Adipose tissue (tissue), 3 donors: ENCODE measurements at regions not wholly inside any gene's neighbourhood (a gene's known extent, or its start where the extent isn't known, plus 50 kb on each side); places are given as distances from the start of the nearest gene placed in this dataset.

Experiments
- H3K27ac ChIP-seq: one replicate; pipeline ENCODE4 v1.5.1; 2013; ENCODE audit warnings: low read depth, low read length
- WGBS, 3 donors: extraction: QIAGEN DNeasy Blood & Tissue Kit; methylation state at CpG; one replicate each; pipeline ENCODE4 v1.1.7; 2013; 5-methylcytosine and 5-hydroxymethylcytosine counted together
- donor health status: healthy with polysubstance abuse.
- donor health status: Bipolar disorder and iron deficiency.
- donor health status: healthy.

DNA sequence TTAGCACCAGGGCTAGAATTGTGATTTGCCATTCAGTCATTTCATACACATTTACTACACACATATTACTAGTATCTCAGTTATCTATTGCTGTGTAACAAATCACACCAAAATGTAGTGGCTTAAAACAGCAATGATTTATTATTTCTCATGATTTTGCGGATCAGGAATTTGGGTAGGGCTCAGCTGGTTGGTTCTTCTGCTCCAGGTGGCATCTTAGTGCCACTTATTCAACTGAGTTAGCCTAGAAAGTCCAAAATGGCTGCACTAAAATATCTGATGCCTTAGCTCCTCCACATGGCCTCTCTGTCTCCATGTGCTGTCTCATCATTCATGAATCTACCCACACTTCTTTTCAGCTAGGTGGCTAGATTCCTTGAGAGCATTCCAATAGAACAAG, 107.1 kb downstream of the ZFP36L2 start:
- WGBS, 3 donors, result 86 to 98% (median 95%) methylated on average over 1 of the region's 1 CpG
- H3K27ac ChIP-seq, result no peak overlapping the region

DNA sequence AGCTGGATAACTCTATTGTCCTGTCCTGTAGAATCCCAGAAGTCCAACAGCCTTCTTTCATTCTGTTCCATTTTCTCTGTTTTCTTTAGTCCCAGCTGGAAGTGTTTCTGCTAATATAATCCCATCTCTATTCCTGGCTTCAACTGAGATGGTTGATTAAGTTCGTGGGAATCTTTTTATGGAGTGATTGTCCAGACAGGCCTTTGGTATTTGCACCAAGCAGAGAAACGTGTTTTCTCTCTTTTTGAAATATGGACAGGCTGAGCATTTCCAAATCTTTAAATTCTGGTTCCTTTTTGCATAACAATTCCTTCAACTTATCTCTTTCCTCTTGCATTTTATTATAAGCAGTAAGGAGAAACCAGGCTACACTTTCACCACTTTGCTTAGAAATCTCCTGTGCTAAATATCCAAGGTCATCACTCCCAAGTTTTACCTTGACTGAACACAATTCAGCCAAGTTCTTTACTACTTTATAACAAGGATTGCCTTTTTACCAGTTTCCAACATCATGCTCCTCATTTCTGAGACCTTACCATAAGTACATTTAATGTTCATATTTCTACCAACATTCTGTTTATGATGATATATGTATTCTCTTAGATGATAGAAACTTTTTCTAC, 108.8 kb downstream of the ZFP36L2 start:
- no peak overlapping the region for H3K27ac ChIP-seq

DNA sequence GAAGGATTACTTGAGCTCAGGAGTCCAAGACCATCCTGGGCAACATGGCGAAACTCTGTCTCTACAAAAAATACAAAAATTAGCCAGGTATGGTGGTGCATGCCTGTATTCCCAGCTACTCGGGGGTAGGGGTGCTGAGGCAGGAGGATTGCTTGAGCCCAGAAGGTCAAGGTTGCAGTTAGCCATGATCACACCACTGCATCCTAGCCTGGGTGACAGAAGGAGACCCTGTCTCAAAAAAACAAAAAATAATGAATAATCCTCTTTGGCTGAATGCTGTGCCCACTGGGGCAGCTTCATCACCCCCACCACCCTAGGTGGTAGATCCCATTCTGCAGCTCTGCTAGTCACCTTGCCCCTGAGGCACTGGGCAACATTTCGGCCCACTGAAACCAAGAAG, 109.4 kb downstream of the ZFP36L2 start:
- 96 to 98% (median 97%) methylated on average over 3 of the region's 3 CpGs for WGBS, 3 donors
- no peak overlapping the region for H3K27ac ChIP-seq

More for the DNA sequence above, 108.8 kb downstream of the ZFP36L2 start:
- 47 to 82% (median 54%) methylated on average over 2 of the region's 2 CpGs for WGBS, 3 donors

DNA sequence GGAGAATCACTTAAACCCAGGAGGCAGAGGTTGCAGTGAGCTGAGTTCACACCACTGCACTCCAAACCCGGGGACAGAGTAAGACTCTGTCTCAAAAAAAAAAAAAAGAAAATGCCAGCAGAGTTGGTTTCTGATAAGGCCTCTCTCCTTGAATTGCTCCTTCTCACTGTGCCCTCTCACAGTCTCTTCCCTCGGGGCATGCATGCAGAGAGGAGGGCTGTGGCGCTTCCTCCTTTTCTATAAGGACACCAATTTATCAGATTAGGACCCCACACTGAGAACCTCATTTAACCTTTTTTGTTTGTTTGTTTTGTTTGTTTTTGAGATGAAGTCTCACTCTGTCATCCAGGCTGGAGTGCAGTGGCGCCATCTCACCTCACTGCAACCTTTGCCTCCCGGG, 110.5 kb downstream of the ZFP36L2 start:
- 82 to 85% (median 85%) methylated on average over 5 of the region's 5 CpGs for WGBS, 3 donors
- H3K27ac ChIP-seq, result no peak overlapping the region

DNA sequence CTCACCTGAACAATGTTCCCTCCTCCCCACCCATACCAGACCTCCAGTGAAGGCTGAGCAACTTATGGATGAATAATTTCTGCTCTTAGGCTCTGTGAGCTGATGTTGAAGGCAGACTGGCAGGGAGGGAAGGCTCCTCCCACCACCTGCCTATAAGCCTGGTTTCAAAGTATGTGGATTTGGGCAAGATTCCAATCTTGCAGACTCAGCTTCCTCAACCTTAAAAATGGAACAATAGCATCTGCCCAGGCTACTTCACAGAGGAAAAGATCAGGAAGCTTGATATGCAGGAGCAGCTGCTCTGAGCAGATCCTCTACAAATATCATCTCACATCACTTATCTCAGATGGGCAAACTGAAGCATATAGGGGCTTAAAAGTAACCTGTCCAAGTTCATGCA, 112.2 kb downstream of the ZFP36L2 start:
- no peak overlapping the region for H3K27ac ChIP-seq

DNA sequence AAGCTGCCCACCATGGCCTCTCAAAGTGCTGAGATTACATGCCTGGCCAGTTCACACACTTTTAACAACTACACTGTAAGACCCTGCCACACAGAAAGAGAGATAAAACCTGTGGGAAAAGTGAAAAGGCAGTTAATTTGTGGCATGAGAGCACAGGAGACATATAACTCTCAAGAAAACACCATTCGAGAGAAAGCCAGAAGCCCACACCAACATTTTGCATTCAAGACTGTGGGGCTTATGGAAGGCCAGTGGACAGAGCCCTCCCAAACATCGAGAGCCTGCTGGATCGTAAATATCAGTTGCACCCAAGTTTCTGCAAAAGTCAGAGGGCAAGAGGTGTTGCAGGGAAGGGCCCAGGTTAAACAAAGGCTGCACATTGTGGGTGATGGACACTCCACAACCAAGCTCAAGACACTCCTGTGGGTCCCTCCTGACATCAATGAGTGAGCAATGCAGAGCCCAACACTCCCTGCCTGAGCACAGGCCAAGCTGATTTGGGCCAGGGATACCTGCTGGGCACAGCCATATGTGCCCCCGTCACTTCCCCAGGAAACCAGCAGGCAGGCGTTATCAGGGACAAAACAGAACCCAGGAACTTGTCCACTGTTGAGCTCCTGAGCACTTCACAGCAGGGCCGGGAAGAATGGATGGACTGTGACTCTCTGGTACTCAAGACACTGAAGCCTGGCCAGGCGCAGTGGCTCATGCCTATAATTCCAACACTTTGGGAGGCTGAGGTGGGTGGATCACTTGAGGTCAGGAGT, 114.4 kb downstream of the ZFP36L2 start:
- H3K27ac ChIP-seq, result no peak overlapping the region
- WGBS, 3 donors, result 79 to 92% (median 83%) methylated on average over 7 of the region's 7 CpGs

DNA sequence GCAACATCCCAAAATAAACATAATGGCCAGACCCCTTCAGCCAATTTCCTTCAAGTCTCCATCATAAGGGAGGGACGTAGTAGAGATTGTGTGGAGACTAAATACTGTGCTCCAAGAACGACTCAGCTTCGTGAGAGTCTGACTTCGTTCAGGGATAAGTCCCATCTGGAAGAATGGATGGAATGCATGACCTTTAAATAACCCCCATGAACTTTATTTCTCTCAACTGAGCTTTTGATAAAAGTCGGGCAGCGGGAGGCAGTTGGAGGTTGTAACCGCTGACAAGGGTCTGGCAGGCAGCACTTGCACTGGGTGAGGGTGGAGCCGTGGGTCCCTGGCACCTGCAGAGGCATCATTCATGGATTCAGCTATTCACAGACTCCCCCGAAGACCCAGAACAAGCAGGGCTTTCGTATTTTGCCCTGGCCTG, 115.9 kb downstream of the ZFP36L2 start:
- H3K27ac ChIP-seq, result no peak overlapping the region
- WGBS, 3 donors, result 54 to 62% (median 59%) methylated on average over 10 of the region's 10 CpGs

DNA sequence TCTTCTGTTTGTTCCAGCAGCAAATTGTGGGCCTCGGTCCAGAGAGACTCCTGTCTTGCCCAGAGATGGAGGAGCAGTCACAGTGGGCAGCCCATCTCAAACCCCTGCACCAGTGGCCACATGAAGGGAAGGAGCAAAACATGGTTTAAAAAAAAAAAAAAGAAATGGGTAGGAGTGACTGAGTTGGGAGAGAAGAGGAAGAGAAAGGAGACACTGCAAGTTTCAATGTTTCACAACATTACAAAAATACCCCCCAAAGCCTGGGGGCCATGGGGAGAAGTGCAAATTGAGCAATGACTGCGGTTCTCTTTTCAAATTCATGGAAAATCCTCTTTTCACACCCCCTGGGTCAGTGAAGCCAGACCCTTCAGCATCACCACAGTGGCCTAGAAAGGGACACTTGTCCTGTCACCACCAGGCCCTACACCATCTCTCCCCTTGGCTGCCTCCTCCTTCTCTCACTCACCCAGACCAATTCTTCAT, 117.1 kb downstream of the ZFP36L2 start:
- no peak overlapping the region for H3K27ac ChIP-seq
- WGBS, 3 donors, result 50 to 76% (median 50%) methylated on average over 2 of the region's 2 CpGs

DNA sequence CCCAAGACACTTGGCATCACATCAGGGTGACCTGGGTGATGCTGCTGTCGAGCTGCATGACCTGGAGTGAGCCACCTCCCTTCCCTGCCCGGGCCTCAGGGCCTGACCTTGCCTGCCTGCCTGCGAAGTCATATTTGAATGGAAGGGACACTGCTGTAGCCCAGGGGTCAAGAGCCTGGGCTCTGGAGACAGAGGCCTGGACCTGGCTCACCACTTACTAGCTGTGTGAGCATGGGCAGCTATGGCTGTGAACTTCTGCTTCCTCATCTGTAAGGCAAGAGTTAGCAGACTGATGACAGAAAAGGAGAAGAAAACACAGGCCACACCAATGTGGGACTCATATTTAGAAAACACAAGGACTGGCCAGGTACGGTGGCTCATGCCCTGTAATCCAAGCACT, 118.7 kb downstream of the ZFP36L2 start:
- WGBS, 3 donors, result 72 to 91% (median 74%) methylated on average over 4 of the region's 4 CpGs
- no peak overlapping the region for H3K27ac ChIP-seq

DNA sequence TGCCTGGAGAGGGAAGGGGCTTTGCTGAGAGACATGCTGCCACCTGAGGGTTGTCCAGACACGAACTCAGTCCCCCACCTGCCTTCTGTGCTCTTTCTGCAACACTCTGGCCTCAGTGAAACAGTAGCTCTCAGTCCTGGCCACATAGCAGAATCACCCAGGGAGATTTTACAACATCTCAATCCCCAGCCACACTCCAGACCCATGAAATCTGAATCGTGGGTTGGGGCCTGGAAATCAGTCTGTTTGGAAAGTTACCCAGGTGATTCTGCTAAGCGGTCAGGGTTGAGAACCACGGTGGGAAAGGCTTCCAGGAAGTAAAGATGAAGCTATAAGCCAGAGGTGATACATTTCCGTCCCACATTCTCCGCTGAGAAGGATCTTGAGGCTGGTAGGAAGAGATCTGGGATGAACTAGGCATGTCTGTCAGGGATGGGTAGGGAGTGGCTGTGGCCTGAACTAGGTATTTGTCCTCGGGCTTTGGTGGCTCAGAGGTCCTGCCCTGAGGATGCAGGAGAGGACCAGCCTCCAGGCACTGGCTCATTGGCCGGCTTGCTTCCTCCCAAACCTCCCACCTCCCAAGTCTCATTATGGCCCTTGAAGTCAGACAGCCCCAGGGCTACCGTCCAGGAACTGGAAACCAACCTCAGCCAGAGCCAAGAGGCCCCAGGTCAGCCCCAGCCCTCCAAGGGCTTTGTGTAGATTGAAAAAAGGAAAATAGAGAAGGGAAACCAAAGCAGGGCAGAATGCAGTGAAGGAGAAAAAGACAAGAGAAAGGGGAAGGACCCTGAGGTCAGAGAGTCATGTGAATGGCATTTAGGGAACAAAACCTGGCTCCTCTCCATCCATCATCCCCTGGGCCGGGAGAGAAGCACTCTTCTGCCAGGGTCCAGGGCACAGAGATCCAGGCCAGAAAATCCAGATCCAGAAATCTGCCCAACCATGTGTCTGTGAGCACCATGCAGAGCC, 119.6 kb downstream of the ZFP36L2 start:
- no peak overlapping the region for H3K27ac ChIP-seq
- WGBS, 3 donors, result 54 to 75% (median 56%) methylated on average over 10 of the region's 10 CpGs

DNA sequence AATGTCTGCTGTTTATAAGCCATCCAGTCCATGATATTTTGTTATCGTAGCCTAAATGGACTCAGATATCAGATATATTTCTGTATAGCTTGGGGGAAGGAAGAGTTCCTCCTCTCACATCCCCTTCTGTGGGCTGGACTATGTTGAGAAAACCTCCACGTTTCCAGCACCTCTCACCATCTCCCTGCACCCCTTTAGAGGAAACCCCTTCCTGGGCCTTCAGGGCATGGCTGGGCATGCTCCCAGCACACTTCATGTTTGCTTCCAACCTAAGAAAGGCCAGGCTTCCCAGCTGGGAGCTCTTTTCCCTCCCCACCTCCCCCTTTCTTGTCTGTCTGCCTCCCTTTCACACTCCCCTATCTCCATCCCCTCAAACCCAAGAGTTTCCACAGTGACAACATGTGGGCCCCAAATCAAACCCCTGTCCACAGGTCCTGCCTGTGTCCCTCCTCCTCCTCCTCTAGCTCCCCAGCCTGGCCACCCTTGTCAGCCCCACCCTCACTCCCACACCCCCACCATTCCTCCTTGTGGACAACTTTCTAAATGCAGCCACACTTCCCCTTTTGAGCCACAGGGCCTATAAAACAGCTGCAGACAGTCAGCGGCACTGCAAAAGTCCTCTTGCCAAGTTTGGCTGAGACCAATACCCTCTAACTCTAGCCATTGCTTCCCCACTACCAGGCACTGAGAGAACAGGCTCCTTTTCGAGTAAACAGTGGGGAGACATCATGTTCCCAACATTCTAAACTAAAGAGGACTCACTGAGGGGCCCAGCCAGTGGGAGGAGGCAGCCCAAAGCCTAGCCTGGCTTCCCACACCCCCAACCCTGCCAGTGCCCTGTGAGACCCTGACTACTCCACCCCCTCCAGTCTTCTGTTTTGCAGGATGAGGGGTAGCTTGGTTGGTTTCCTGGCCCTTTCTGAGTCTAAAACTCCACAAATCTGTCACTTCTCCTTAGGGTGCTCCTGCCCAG, 120.5 kb downstream of the ZFP36L2 start:
- peak overlapping the region; percentile 60 for H3K27ac ChIP-seq
- 34 to 86% (median 36%) methylated on average over 4 of the region's 4 CpGs for WGBS, 3 donors

DNA sequence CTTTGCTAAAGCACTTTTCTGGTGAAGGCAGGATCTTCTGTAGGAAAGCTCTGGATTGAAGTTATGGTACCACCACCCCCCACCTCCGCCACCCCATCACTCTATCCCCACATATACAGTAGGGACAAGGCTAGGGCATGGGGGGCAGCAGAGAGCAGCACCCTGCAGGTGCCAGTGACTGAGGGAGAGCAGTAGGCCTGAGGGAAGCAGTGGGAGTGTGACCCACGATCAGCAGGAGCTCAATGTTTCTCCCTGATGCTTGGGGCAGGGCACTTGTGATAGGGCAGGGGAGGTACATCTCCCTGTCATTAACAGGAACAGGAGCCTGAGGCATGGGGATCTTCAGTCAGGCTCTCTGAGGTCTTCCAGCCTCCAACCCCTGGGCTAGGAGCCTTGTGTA, 121.6 kb downstream of the ZFP36L2 start:
- no peak overlapping the region for H3K27ac ChIP-seq
- WGBS, 3 donors, result 81 to 94% (median 91%) methylated on average over 2 of the region's 2 CpGs

DNA sequence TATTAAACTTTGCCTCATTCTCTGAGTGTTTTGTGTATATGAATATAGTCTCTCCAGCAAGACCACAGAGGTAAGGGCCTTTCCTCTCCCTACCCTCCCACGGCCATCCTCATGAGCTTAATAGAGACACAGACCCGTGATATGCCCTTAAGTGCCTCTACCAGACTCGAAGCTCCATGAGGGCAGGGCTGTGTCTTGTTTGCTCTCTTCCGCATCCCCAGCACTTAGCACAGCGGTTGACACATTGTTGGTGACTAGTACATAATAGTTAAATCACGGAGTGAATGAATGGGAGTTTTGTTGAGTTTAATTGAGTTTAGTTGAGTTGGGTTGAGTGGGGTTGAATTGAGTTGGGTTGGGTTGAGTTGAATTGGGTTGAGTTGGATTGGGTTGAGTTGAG, 122.3 kb downstream of the ZFP36L2 start:
- WGBS, 3 donors, result 94 to 99% (median 98%) methylated on average over 6 of the region's 6 CpGs
- H3K27ac ChIP-seq, result no peak overlapping the region

DNA sequence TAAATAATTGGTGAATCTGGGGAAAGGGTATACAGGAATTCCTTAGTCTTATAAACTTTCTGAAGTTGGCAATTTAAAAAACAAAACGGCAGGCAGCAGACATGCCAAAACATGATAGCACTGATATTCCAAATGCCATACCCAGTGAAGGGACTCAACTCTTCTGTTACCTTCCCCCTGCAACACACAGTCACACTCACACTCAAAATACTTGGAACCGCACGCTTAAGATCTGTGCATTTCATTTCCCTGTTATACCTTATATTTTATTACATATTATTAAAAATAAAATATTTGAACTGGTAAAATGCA, 123.4 kb downstream of the ZFP36L2 start:
- H3K27ac ChIP-seq, result no peak overlapping the region
- WGBS, 3 donors, result 84 to 91% (median 90%) methylated on average over 3 of the region's 3 CpGs

DNA sequence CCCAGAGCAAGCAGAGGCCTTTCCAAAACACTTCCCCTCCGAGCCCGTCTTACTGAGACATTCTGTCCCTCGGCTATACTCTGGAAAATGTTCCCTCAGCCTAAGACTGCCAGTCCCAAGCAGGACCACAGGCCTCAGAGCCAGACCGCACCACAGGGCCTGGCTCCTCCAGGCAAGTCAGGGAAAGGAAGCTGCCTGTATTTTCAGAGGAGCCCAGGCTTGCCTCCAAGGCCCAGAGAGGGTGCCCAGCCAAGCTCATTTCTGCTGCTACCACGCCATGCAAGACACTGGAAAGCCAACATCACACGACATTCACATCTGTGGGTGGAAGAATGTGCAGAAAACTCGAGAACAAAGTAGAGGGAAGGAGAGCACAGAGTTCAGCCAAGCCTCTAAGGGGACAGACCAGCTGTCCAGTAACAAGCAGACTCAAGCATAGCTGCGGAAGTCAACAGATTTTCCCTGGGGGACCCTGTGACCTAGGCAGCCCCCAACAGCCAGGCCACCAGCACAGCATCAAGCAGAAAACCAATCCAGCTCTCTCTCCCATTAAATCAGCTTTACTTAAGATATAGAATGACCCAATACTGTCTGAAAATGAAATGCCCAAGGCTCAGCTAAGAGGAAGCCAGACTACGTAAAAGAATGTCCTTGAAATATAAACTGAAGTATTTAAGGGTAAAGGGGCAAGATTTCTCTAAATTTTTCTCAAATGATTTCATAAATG, 123.9 kb downstream of the ZFP36L2 start:
- WGBS, 3 donors, result 57 to 81% (median 59%) methylated on average over 9 of the region's 9 CpGs
- H3K27ac ChIP-seq, result peak overlapping the region; percentile 40

DNA sequence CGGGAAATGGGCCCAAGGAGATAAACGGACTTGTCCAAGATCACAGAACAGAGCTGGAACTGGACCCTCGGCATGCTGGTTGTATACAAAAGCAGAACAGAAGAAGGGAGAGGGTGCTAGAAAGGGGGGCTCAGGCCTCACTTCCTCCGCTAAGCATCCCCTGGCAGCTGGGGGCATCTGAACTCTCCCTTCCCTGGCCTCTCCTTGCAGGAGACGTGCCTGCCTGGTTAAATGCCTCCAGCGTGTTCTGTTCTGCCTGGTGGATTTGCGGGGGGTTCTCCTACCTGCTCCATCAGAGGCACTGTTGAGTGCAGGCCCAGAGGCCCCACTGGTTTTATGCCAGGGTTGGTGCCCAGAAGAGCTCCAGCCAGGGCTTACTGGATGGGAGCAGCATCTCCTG, 124.7 kb downstream of the ZFP36L2 start:
- 88 to 90% (median 89%) methylated on average over 7 of the region's 7 CpGs for WGBS, 3 donors
- no peak overlapping the region for H3K27ac ChIP-seq

DNA sequence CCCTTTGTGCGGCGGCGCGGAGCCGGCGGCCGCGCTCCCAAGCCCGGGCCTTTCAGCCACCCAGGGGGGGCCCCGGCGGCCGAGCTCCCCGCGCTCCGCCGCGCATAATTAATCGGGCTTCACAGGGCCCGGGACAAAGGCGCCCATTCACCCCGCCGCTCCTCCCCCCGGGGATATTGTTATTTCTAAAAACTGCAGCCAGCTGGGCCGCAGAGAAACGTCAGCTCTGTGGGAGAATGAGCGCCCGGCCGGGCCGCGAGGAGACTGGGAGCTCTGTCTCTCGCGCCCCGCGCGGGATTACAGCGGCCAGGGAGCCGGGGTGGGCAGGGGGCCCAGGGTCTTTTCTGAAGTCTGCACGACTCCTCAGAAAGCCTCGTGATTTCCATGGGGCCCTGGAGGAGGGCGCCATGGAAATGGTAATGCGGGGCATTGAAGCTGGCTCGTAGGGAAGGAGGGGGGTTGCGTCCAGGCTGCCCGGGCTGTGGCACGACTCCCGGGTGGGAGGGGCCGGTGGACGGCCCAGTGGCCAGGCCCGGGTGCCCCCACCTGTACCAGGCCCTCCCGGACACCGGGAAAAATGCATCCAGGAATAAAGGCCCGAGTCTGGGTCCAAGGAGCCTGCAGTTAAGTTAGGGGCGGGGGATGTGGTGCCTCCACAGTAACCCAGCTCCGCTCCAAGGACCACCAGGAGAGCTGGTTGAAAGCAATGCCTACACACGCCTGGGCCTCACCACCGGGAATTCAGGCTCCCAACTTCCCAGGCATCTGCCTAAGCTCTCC, 125.3 kb downstream of the ZFP36L2 start:
- WGBS, 3 donors, result 30 to 42% (median 40%) methylated on average over 53 to 56 of the region's 56 CpGs
- H3K27ac ChIP-seq, result peak overlapping the region; percentile 33
